ENCODE measurements at regions not wholly inside any gene's neighbourhood (a gene's known extent, or its start where the extent isn't known, plus 50 kb on each side); places are given as distances from the start of the nearest gene placed in this dataset.

- DNase-seq (ENCODE audit: low read depth in 2 of 3, low spot score in 2 of 3), result no peak
Measured at GRCh38 chr5:54774281-54775170, 210.9 kb downstream of the ESM1 start.

- DNase-seq (ENCODE audit: low read depth in 2 of 3, low spot score in 2 of 3), result no peak
Measured at GRCh38 chr5:54772684-54773083, 212.7 kb downstream of the ESM1 start.

- no peak for DNase-seq (ENCODE audit: low read depth in 2 of 3, low spot score in 2 of 3)
Measured at GRCh38 chr5:54772231-54772630, 213.2 kb downstream of the ESM1 start.

- no peak for DNase-seq (ENCODE audit: low read depth in 2 of 3, low spot score in 2 of 3)
Measured at GRCh38 chr5:54769746-54770145, 215.6 kb downstream of the ESM1 start.

- DNase-seq (ENCODE audit: low read depth in 2 of 3, low spot score in 2 of 3), result no peak
Measured at GRCh38 chr5:54769072-54769471, 216.3 kb downstream of the ESM1 start.

GRCh38 chr5:54766748-54767147 lies 218.6 kb downstream of the ESM1 start:
- DNase-seq (ENCODE audit: low read depth in 2 of 3, low spot score in 2 of 3), result no peak

GRCh38 chr5:54765165-54766028 lies 220.0 kb downstream of the ESM1 start:
- DNase-seq (ENCODE audit: low read depth in 2 of 3, low spot score in 2 of 3), result no peak

GRCh38 chr5:54764102-54765090 lies 221.0 kb downstream of the ESM1 start:
- DNase-seq (ENCODE audit: low read depth in 2 of 3, low spot score in 2 of 3), result no peak

GRCh38 chr5:54761213-54761701 lies 224.1 kb downstream of the ESM1 start:
- no peak for DNase-seq (ENCODE audit: low read depth in 2 of 3, low spot score in 2 of 3)

GRCh38 chr5:54760182-54760935 lies 225.0 kb downstream of the ESM1 start:
- DNase-seq (ENCODE audit: low read depth in 2 of 3, low spot score in 2 of 3), result no peak

GRCh38 chr5:54758038-54758437 lies 227.4 kb downstream of the ESM1 start:
- DNase-seq (ENCODE audit: low read depth in 2 of 3, low spot score in 2 of 3), result no peak

GRCh38 chr5:54757541-54757940 lies 227.9 kb downstream of the ESM1 start:
- DNase-seq (ENCODE audit: low read depth in 2 of 3, low spot score in 2 of 3), result no peak

GRCh38 chr5:54756796-54757402 lies 228.5 kb downstream of the ESM1 start:
- DNase-seq (ENCODE audit: low read depth in 2 of 3, low spot score in 2 of 3), result no peak

GRCh38 chr5:54756301-54756700 lies 229.1 kb downstream of the ESM1 start:
- DNase-seq (ENCODE audit: low read depth in 2 of 3, low spot score in 2 of 3), result no peak

- DNase-seq (ENCODE audit: low read depth in 2 of 3, low spot score in 2 of 3), result no peak
Measured at GRCh38 chr5:54754878-54755277, 230.5 kb downstream of the ESM1 start.

GRCh38 chr5:54754420-54754819 lies 231.0 kb downstream of the ESM1 start:
- no peak for DNase-seq (ENCODE audit: low read depth in 2 of 3, low spot score in 2 of 3)

- no peak for DNase-seq (ENCODE audit: low read depth in 2 of 3, low spot score in 2 of 3)
Measured at GRCh38 chr5:54753753-54754152, 231.6 kb downstream of the ESM1 start.

GRCh38 chr5:54753034-54753433 lies 232.4 kb downstream of the ESM1 start:
- DNase-seq (ENCODE audit: low read depth in 2 of 3, low spot score in 2 of 3), result peak in 1 of 3 donors; percentile 41

GRCh38 chr5:54748527-54748926 lies 231.0 kb downstream of the SNX18 start:
- DNase-seq (ENCODE audit: low read depth in 2 of 3, low spot score in 2 of 3), result no peak

All from hematopoietic multipotent progenitor cell (in vitro differentiated cells).